Heart left ventricle (tissue), 13 donors: ENCODE measurements at regions not wholly inside any gene's neighbourhood (a gene's known extent, or its start where the extent isn't known, plus 50 kb on each side); places are given as distances from the start of the nearest gene placed in this dataset.

Source experiments
- POLR2A ChIP-seq, 2 donors: fragments of 450-650 bp; IDR thresholded peaks; one replicate each; pipeline ENCODE4 v1.6.1; 2017; ENCODE audit warnings: antibody characterized with exemption in 2 of 2, mild to moderate bottlenecking in 2 of 2, moderate library complexity in 2 of 2
- TF ChIP-seq, protein P1 (sequence below), 12 donors: fragments of 200-600 bp; sonication (generic) in 4 of 12; IDR thresholded peaks; one replicate each; pipeline versions ENCODE4 v1.5.0 to v1.8.0; 2018 to 2022; ENCODE audit warnings: antibody characterized with exemption in 12 of 12, mild to moderate bottlenecking in 5 of 12
- donor health status: ischemic (EF 13 %, LVEDD 7.1; RV severe dilation, severe dysfunction).
- donor health status: DM: no; HTN: yes; CAD: no.
- donor health status: DM: no; HTN: no; CAD: no.
- donor health status: ischemic (EF 25% LVEDD 6.9; RV normal size, moderate dysfunction).
- donor health status: ischemic (EF 25% LVEDD 5.7; RV mildly dilated, moderate dysfunction).
- donor health status: ischemic (EF 35%, LVEDD 5.7; RV mildly dilated, moderate dysfunction).
- donor health status: nonischemic (EF 11% LVEDD 7.7; RV severe dilation, severe dysfunction).
- donor health status: DM: yes; HTN: yes; CAD: no.
- donor health status: PGD.
- donor health status: ischemic (EF 29% LVEDD 5.4; RV normal size, mild dysfunction).
- donor health status: nonischemic (EF 23%, LVEDD 6.1; RV moderate dilation, normal function).

DNA sequence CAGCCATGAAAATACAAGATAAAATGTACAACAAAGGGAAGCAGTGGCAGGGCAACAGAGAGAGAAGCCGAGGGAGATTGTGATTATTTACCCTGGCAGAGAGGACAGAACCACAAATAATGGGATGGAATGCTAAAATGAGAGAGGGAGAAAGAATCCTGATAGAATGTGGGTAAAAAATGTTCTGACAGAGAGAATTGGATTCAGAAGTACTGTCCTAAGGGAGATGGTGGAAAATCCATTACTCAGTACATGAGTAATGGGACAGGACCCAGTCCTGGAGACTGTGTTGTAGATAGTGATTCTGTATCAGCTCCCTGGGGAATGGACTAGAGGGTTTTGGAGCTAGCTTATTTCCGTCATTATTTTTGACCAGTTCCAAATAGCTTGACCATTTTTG, 831.5 kb downstream of the MAT2B start:
- no peak for TF ChIP-seq POLR2A (IDR thresholded peaks at IDR 0.05)
- TF ChIP-seq, protein P1, sequence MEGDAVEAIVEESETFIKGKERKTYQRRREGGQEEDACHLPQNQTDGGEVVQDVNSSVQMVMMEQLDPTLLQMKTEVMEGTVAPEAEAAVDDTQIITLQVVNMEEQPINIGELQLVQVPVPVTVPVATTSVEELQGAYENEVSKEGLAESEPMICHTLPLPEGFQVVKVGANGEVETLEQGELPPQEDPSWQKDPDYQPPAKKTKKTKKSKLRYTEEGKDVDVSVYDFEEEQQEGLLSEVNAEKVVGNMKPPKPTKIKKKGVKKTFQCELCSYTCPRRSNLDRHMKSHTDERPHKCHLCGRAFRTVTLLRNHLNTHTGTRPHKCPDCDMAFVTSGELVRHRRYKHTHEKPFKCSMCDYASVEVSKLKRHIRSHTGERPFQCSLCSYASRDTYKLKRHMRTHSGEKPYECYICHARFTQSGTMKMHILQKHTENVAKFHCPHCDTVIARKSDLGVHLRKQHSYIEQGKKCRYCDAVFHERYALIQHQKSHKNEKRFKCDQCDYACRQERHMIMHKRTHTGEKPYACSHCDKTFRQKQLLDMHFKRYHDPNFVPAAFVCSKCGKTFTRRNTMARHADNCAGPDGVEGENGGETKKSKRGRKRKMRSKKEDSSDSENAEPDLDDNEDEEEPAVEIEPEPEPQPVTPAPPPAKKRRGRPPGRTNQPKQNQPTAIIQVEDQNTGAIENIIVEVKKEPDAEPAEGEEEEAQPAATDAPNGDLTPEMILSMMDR (IDR thresholded peaks at IDR 0.05), result no peak
